ELR (cell line): ENCODE measurements at regions not wholly inside any gene's neighbourhood (a gene's known extent, or its start where the extent isn't known, plus 50 kb on each side); places are given as distances from the start of the nearest gene placed in this dataset.

ENCODE experiments used
- DNase-seq: peaks from one replicate; pipeline ENCODE4 v3.0.0-alpha.2; 2015; ENCODE audit warnings: low read depth

GRCh38 chr6:10248378-10248843, 166.5 kb downstream of the TFAP2A start:
- DNase-seq = peak; percentile 86

- peak; percentile 95 for DNase-seq
Observed at GRCh38 chr6:10237298-10238038, 177.4 kb downstream of the TFAP2A start.

GRCh38 chr6:10235344-10235743, 179.5 kb downstream of the TFAP2A start:
- no peak for DNase-seq

- peak; percentile 28 for DNase-seq
Observed at GRCh38 chr6:10230531-10230930, 184.3 kb downstream of the TFAP2A start.

DNA sequence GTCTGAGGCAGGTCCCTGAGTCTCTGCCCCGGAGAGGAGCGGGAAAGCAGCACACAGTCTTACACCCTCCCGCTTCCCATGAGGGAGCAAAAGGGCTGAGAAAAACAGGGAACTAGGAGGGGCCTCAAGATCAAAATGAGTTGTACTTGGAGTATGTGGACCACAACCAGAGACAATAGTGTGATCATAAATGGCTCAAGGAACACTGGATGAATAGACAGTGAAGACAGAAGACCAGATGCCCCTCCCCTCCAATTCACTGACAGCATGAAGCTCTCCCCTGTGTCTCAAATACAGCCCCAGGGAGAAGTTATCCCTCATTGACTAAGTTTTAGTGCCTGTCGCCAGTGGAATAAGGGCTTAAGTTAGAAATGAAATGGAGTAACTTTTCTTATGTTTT, 191.0 kb downstream of the TFAP2A start:
- DNase-seq = no peak

- no peak for DNase-seq
Observed at GRCh38 chr6:10221178-10221577, 193.7 kb downstream of the TFAP2A start.

DNA sequence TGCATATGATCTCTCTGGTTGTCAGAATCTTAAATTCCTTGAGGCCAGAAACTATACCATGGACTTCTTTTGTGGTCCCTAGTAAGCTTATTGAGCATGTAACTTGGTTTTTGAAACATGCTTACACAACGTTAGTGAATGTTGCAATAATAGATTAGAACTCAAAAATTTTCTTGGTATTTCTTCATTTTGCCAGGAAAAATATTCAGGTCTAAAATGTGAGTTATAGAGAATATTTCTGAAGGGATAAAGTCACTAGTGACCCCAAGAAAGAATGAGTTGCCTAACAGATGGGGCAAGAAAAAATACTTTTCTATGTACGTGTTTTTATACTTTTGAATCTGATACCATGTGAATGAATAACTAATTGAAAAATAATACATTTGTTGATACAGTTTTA, 195.4 kb downstream of the TFAP2A start:
- no peak for DNase-seq

GRCh38 chr6:10217111-10217510, 197.8 kb downstream of the TFAP2A start:
- no peak for DNase-seq

DNA sequence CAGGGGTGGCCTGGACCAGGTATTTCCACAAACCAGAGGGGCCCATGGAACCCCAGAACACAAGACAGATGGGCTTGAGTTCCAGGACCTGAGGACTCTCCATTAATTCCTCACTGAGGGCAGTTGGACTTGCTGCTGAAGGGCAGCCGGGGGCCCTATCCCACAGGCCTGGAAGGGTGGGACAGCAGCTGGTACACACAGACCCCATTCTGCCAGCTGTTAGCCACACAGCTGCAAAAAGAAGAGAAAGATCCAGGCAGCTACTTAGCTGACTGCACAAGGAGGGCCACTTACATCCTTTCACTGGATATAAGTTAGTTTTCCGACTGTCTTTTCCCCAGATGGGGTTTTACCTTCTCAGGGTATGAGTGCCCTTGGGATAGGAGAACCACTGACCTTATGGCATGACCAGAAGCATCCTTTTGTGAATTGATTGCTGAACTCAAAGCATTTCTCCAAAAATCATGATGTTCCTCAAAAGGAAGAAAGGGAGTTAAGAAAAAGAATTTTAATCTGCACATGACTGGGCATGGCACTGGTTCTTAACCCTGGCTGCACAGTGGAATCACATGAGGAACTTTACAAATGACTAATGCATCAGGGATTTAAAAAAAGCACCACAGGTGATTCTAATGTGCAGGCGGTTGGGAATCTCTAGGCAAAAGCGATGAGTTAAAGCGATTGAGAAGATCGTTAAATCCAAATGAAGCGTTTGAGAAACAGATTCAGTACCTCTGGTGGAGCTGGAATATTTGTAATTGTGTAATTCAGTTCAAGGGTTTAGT, 199.4 kb downstream of the TFAP2A start:
- no peak for DNase-seq

DNA sequence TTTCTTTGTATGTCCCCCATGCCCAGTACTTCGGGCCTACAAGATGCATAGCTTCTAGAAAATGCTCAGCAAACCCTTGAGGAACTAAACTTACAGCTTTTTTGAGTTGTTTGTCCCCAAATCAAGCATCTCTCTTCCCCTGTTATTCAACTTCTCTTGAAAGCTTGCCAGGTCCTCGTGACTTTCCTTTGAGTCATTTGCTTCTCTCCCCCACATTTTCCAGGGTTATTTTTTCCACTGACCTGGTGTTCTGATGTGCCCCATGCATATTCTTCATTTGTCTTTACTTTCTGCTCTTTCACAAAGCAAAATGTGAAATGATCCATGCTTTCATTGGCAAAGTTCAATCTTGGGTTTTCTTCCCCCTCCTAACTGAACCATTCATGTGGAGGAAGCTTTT, 204.8 kb downstream of the TFAP2A start:
- peak; percentile 78 for DNase-seq

GRCh38 chr6:10205892-10206291, 209.0 kb downstream of the TFAP2A start:
- DNase-seq = no peak

- DNase-seq = no peak
Observed at GRCh38 chr6:10205120-10205519, 209.8 kb downstream of the TFAP2A start.

- DNase-seq = no peak
Observed at GRCh38 chr6:10203651-10204050, 211.2 kb downstream of the TFAP2A start.

GRCh38 chr6:10202581-10202980, 212.3 kb downstream of the TFAP2A start:
- no peak for DNase-seq

DNA sequence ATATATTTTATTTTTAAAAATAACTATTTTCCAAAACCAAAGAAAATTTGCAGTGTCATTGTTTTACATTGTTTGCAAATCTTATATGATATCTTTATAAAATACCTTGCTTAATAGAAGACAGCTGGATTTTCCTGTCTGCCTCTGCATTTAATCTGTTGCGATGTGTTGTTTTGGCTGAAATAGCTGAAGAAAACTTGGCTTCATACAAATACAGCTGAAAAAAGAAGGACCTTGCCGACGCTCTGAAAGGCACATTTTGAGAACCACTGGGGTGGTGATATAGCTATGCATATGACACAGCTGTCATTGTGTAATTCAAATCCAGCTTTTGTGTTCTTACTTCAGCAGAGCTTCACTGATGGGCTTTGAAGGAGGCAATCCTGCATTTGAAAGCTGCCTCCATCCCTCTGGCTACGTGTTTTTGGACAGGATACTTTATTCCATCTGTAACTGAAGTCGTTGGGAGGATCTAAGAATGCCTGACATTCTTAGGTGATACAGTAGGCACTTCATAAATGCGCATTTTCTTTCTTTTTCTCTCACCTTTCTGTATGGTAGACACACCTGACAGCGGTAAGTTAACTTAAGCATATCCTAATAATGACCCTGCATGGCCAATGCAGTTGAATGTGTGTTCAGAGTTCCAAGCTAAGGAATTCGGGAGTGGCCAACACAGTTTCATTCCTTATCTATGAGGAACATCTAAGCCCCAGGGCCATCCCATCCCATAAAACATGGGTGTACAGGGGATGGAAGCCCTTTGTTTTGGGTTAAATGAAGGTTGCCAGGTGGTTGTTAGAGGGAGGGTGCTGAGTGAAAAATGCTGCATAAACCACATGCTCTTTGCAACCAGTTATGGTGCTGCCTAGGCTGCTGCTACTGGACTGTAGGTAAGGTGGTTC, 213.0 kb downstream of the TFAP2A start:
- no peak for DNase-seq

DNA sequence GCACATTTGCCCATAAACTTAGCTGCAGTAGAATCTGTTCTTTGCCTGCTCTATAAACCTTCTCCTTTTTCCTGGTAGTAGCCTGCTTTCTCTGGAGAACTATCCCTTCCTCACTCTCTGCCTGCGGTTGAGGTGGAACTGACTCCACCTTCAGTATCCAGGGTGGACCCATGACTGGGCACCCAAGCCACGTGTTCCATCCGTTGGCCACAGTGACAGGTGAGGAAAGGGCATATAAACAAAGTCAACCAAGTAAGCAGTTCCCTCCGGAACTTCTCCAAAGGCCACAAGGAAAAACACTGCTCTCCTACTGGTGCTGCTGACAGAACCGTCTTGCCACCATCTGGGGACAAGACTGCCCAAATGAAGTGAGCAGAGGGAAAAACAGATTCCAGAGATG, 218.8 kb downstream of the TFAP2A start:
- no peak for DNase-seq

DNA sequence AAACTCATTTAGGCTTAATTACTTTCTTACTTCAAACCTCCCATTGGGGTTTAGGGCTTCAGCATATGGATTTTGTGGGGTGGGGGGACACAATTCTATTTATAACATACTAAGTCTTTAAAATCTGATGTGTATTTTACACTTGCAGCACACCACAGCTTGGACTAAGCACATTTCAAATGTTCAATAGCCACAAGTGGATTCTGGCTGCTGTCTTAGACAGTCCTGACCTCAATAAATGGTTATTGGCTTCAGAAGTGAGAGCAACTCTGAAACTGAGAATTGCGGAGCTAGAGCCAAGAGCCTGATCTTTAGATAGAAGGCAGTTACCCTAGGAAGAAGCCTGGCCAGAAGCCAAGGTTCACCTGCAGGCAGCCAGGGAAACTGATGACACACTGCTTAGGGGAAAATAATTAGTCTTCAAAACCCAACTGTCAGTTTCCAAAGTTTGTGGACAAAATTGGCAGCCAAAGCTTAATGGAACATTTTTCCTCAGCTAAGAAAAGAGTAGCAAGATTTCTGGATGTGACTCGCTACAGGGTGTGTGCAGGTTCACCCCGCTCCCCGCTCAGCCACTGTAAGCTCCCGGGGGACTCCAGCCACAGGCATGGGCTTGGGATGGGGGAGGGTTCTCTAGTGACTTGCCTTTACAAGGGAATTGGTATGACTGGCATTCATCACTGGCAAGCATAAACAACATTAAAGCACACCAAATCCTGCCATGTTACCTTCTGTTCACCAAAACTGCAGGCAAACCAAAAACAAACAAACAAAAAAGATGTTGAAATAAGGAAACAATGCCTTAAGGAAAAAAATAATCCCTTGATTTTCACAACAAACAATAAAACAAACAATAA, 219.8 kb downstream of the TFAP2A start:
- DNase-seq = peak; percentile 10

DNA sequence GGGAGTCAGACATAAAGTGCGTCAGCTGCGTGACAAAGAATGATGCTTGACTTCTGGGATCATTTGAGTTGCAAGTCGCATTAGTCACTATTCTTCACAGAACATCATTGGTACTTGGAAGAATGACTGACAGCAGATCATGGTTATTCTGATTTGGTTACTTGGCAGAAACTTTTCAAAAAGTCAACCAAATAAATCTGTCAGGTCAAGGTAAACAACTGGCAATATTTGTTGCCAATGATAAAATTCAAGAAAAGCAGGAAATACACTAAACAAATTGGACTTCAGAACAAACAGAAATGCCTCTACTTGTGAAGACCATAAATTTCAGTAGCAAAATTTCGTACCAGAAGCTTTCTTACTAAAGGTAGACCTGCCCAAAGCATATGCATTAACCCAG, 221.6 kb downstream of the TFAP2A start:
- no peak for DNase-seq

- DNase-seq = peak; percentile 66
Observed at GRCh38 chr6:10190042-10190441, 224.8 kb downstream of the TFAP2A start.

DNA sequence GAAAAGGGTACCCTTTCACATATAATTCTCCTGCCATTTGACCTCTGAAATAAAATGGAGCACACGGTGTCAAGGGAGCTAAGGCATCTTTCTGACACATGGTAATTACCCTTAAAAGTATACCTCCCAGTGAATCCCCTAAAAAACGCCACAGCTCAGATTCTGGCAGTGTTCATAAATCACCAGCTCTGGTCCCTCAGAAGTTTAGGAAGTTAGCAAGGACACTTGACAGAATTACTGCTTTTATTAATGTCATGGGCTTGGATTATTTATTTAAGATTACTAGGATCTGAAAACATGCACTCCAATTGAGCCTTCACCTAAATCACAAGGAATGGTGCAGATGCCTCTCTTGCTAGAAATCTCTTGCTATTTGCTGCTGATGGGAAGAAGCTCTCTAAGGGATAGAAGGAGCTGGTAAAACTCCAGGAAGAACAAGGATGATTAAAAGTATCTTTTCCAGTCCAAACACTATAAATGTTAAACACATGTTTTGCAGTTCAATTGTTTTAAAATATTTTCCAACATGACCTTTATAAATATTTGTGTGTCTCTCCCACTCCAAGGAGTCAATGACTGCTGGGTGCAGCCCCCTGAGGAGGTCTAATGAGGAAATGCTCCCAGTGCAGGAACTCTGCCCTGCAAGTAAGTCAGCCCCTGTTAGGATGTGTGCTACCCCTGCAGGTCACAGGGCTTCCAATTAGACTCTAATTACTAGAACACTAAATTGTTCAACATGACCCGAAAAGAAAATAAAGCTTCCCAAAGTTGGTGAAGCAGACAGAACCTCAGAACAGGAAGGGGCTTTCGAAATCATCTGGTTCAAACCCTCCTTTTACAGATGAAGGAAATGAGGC, 230.3 kb downstream of the TFAP2A start:
- DNase-seq = no peak
